ENCODE measurements at regions not wholly inside any gene's neighbourhood (a gene's known extent, or its start where the extent isn't known, plus 50 kb on each side); places are given as distances from the start of the nearest gene placed in this dataset.

DNA sequence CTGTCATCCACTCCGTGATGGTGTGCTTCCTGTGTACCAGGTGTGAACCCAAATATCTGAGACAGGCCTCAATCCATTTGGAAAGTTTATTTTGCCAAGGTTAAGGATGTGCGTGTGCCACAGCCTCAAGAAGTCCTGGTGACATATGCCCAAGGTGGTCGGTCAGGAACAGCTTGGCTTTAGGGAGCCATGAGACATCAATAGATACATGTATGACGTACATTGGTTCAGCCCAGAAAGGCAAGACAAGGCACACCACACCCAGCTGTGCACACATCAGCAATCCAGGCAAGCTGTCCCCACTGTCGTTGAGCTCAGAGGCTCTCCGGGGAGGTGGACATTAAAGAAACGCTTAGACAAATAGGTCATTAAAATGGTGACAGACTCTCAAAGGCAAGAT, 56.8 kb upstream of the SHANK2 start:
- TF ChIP-seq POLR2A (IDR thresholded peaks at IDR 0.05), result no peak
- TF ChIP-seq, protein P1, sequence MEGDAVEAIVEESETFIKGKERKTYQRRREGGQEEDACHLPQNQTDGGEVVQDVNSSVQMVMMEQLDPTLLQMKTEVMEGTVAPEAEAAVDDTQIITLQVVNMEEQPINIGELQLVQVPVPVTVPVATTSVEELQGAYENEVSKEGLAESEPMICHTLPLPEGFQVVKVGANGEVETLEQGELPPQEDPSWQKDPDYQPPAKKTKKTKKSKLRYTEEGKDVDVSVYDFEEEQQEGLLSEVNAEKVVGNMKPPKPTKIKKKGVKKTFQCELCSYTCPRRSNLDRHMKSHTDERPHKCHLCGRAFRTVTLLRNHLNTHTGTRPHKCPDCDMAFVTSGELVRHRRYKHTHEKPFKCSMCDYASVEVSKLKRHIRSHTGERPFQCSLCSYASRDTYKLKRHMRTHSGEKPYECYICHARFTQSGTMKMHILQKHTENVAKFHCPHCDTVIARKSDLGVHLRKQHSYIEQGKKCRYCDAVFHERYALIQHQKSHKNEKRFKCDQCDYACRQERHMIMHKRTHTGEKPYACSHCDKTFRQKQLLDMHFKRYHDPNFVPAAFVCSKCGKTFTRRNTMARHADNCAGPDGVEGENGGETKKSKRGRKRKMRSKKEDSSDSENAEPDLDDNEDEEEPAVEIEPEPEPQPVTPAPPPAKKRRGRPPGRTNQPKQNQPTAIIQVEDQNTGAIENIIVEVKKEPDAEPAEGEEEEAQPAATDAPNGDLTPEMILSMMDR (IDR thresholded peaks at IDR 0.05), result no peak
